Smooth muscle cell (in vitro differentiated cells): ENCODE measurements at regions not wholly inside any gene's neighbourhood (a gene's known extent, or its start where the extent isn't known, plus 50 kb on each side); places are given as distances from the start of the nearest gene placed in this dataset.

Experiments
- DNase-seq: peaks from one replicate; lab custom pipeline; 2025; ENCODE audit not compliant: unreplicated experiment; lab: John Stamatoyannopoulos, UW
- H2AFZ ChIP-seq: fragments of 200-600 bp; sonication (generic); 2 replicates; pipeline ENCODE4 v1.6.0; 2016; ENCODE audit warnings: antibody characterized with exemption, low read depth, mild to moderate bottlenecking
- H3F3A ChIP-seq: fragments of 200-600 bp; sonication (generic); 2 replicates; pipeline ENCODE4 v1.6.0; 2017; ENCODE audit warnings: antibody characterized with exemption, low read depth
- H3K27ac ChIP-seq: fragments of 200-600 bp; sonication (generic); 2 replicates; pipeline ENCODE4 v1.5.1; 2016; ENCODE audit warnings: low read depth, mild to moderate bottlenecking
- H3K27me3 ChIP-seq: fragments of 200-600 bp; sonication (generic); 2 replicates; pipeline ENCODE4 v1.6.1; 2016; ENCODE audit warnings: low read depth, mild to moderate bottlenecking
- H3K36me3 ChIP-seq: fragments of 200-600 bp; sonication (generic); 2 replicates; pipeline ENCODE4 v1.5.1; 2016; ENCODE audit warnings: low read depth
- H3K4me1 ChIP-seq: fragments of 200-600 bp; sonication (generic); 2 replicates; pipeline ENCODE4 v1.5.1; 2016; ENCODE audit warnings: low read depth
- H3K4me2 ChIP-seq: fragments of 200-600 bp; sonication (generic); 2 replicates; pipeline ENCODE4 v1.6.0; 2016; ENCODE audit warnings: mild to moderate bottlenecking
- H3K4me3 ChIP-seq: fragments of 200-600 bp; sonication (generic); 2 replicates; pipeline ENCODE4 v1.5.1; 2016; ENCODE audit warnings: mild to moderate bottlenecking
- H3K79me2 ChIP-seq: fragments of 200-600 bp; sonication (generic); 2 replicates; pipeline ENCODE4 v1.6.0; 2016; ENCODE audit warnings: low read depth, mild to moderate bottlenecking
- H3K9ac ChIP-seq: fragments of 200-600 bp; sonication (generic); 2 replicates; pipeline ENCODE4 v1.6.0; 2016; ENCODE audit warnings: low read depth
- H3K9me3 ChIP-seq: fragments of 200-600 bp; sonication (generic); replicated peaks from 2 replicates; pipeline ENCODE4 v1.5.1; 2016; ENCODE audit warnings: low read depth
- H4K20me1 ChIP-seq: fragments of 200-600 bp; sonication (generic); 2 replicates; pipeline ENCODE4 v1.6.0; 2016; ENCODE audit warnings: low read depth
- CTCF ChIP-seq: fragments of 200-600 bp; sonication (generic); IDR thresholded peaks from 2 replicates; pipeline ENCODE4 v1.5.1; 2017; ENCODE audit warnings: borderline replicate concordance, mild to moderate bottlenecking, antibody characterized with exemption; ENCODE audit not compliant: insufficient read depth, poor library complexity, severe bottlenecking
- WGBS: methylation state at CpG from one replicate; pipeline ENCODE4 v1.1.7; 2016; ENCODE audit warnings: low lambda C conversion rate; 5-methylcytosine and 5-hydroxymethylcytosine counted together

DNA sequence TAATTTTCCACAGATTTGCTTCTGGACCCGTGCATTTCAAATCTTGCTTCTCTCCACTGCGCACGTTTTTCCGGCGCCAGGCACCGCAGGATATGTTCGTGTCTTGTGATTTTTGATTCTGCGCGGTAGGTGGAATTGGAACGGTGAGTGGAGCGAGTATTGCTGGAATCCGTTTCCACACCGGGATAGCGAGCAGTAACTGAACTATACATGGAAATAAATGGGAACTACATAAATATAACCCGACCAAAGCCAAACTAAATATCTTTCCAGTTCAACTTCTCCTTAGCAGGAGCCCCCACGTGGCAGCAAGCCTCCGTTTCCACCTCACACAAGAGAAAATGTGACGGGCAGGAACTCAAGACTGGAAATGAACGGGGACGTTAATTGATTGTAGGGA, 154.0 kb downstream of the SEC14L1 start:
- H3K36me3 ChIP-seq = no peaks in the 10 kb centered on the region
- no peaks in the 10 kb centered on the region for H3K27me3 ChIP-seq
- no peaks in the 10 kb centered on the region for H3F3A ChIP-seq
- peaks cover 4% of the 10 kb centered on the region for H3K9me3 ChIP-seq
- H3K79me2 ChIP-seq = peaks cover 3% of the 10 kb centered on the region
- no peak overlapping the region for H3K27ac ChIP-seq
- no peak for DNase-seq
- H4K20me1 ChIP-seq = no peaks in the 10 kb centered on the region
- WGBS = 96% methylated on average over 20 of the region's 20 CpGs
- no peak overlapping the region for H3K4me2 ChIP-seq
- TF ChIP-seq CTCF = no peak
- no peak overlapping the region for H3K9ac ChIP-seq
- no peaks in the 10 kb centered on the region for H3K4me1 ChIP-seq
- H3K4me3 ChIP-seq = no peak overlapping the region
- H2AFZ ChIP-seq = no peak overlapping the region

- no peaks in the 10 kb centered on the region for H4K20me1 ChIP-seq
- 87% methylated on average over 12 of the region's 12 CpGs for WGBS
- H3K4me1 ChIP-seq = no peaks in the 10 kb centered on the region
- DNase-seq = no peak
- no peak overlapping the region for H2AFZ ChIP-seq
- H3K4me2 ChIP-seq = no peak overlapping the region
- no peaks in the 10 kb centered on the region for H3K79me2 ChIP-seq
- H3K4me3 ChIP-seq = no peak overlapping the region
- H3K27me3 ChIP-seq = no peaks in the 10 kb centered on the region
- peaks cover 4% of the 10 kb centered on the region for H3K9me3 ChIP-seq
- H3F3A ChIP-seq = no peaks in the 10 kb centered on the region
- no peak overlapping the region for H3K9ac ChIP-seq
- TF ChIP-seq CTCF = no peak
- H3K27ac ChIP-seq = no peak overlapping the region
- no peaks in the 10 kb centered on the region for H3K36me3 ChIP-seq
Measured at GRCh38 chr17:77295241-77295853, 154.6 kb downstream of the SEC14L1 start.

GRCh38 chr17:77296769-77297409, 156.1 kb downstream of the SEC14L1 start:
- Histone ChIP-seq H2AFZ (no peak overlapping the region), H3K4me2 (no peak overlapping the region), H3K36me3 (no peaks in the 10 kb centered on the region), H3K9ac (no peak overlapping the region), H3K27me3 (no peaks in the 10 kb centered on the region), H3K9me3 (peaks cover 4% of the 10 kb centered on the region), H3K27ac (no peak overlapping the region), H3K4me1 (no peaks in the 10 kb centered on the region), H3F3A (no peaks in the 10 kb centered on the region), H4K20me1 (no peaks in the 10 kb centered on the region), H3K4me3 (no peak overlapping the region), H3K79me2 (no peaks in the 10 kb centered on the region)
- no peak for DNase-seq
- 97% methylated on average over 6 of the region's 6 CpGs for WGBS
- no peak for TF ChIP-seq CTCF
